GM21367 (cell line): ENCODE measurements at regions not wholly inside any gene's neighbourhood (a gene's known extent, or its start where the extent isn't known, plus 50 kb on each side); places are given as distances from the start of the nearest gene placed in this dataset.

Experiments
- ATAC-seq: cut with Tn5 transposase; IDR thresholded peaks from one replicate; pipeline ENCODE4 v1.9.1; 2021; ENCODE audit not compliant: unreplicated experiment

- ATAC-seq, result peak; percentile 97
Measured at GRCh38 chr3:106255870-106256248, 387.0 kb upstream of the CBLB start.

GRCh38 chr3:106256249-106256957 is 387.6 kb upstream of the CBLB start:
- peak; percentile 24 for ATAC-seq

- no peak for ATAC-seq
Measured at GRCh38 chr3:106257172-106257571, 388.4 kb upstream of the CBLB start.

- ATAC-seq, result no peak
Measured at GRCh38 chr3:106261396-106261795, 392.6 kb upstream of the CBLB start.

- no peak for ATAC-seq
Measured at GRCh38 chr3:106261915-106262683, 393.3 kb upstream of the CBLB start.

GRCh38 chr3:106263011-106263410 is 394.2 kb upstream of the CBLB start:
- ATAC-seq, result no peak

- ATAC-seq, result no peak
Measured at GRCh38 chr3:106263546-106263945, 394.7 kb upstream of the CBLB start.

- ATAC-seq, result no peak
Measured at GRCh38 chr3:106265704-106266103, 396.9 kb upstream of the CBLB start.

- ATAC-seq, result no peak
Measured at GRCh38 chr3:106268696-106269095, 399.9 kb upstream of the CBLB start.

- no peak for ATAC-seq
Measured at GRCh38 chr3:106272302-106272701, 403.5 kb upstream of the CBLB start.

GRCh38 chr3:106275592-106275991 is 406.8 kb upstream of the CBLB start:
- ATAC-seq, result no peak

GRCh38 chr3:106276151-106276550 is 407.3 kb upstream of the CBLB start:
- no peak for ATAC-seq

GRCh38 chr3:106276755-106277612 is 408.2 kb upstream of the CBLB start:
- no peak for ATAC-seq

GRCh38 chr3:106277731-106278130 is 408.9 kb upstream of the CBLB start:
- ATAC-seq, result no peak

- ATAC-seq, result no peak
Measured at GRCh38 chr3:106281221-106281620, 412.4 kb upstream of the CBLB start.

- ATAC-seq, result no peak
Measured at GRCh38 chr3:106282943-106283342, 414.1 kb upstream of the CBLB start.

GRCh38 chr3:106288781-106289180 is 420.0 kb upstream of the CBLB start:
- ATAC-seq, result no peak

- no peak for ATAC-seq
Measured at GRCh38 chr3:106290304-106290997, 421.6 kb upstream of the CBLB start.

GRCh38 chr3:106293161-106293560 is 424.3 kb upstream of the CBLB start:
- ATAC-seq, result no peak

GRCh38 chr3:106294121-106294520 is 425.3 kb upstream of the CBLB start:
- no peak for ATAC-seq

GRCh38 chr3:106296062-106296461 is 427.2 kb upstream of the CBLB start:
- no peak for ATAC-seq
